ENCODE measurements at regions not wholly inside any gene's neighbourhood (a gene's known extent, or its start where the extent isn't known, plus 50 kb on each side); places are given as distances from the start of the nearest gene placed in this dataset.

DNA sequence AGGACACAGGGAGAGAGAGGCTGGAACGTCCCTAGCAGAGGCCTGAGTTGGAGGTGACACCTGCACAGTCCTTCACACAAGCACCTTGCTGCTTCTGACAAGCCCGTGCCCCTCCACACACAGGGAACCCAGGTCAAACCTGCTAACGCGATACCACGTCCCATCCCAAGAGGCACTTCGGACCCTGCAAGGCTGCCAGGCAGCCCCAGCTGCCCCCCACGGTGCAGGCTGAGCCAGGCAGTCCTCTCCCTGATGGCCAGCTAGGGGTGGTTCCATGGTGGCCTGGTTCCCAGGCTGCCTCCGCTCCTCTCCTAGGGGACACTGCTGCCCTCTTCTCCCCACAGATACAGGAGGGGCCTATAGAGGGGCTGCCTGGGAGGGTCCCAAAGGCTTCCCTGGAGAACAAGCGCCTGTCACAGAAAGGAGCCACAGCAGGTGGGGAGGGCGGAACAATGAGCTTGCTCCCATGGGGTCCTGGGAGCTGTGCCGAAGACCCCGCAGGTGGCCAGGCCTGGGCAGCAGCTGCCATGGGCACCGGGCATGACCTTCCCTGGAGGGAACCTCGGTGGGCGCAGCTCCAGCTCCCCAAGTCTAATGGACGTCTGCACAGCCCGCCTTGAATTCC lies 434.2 kb upstream of the MYT1L start:
- H3K27me3 ChIP-seq (replicated peaks; ENCODE audit: insufficient read depth): no peaks in the 10 kb centered on the region
- no peak for TF ChIP-seq POLR2AphosphoS5 (IDR thresholded peaks at IDR 0.05)
- no peak for TF ChIP-seq POLR2A (IDR thresholded peaks at IDR 0.05)
- TF ChIP-seq, protein P1, sequence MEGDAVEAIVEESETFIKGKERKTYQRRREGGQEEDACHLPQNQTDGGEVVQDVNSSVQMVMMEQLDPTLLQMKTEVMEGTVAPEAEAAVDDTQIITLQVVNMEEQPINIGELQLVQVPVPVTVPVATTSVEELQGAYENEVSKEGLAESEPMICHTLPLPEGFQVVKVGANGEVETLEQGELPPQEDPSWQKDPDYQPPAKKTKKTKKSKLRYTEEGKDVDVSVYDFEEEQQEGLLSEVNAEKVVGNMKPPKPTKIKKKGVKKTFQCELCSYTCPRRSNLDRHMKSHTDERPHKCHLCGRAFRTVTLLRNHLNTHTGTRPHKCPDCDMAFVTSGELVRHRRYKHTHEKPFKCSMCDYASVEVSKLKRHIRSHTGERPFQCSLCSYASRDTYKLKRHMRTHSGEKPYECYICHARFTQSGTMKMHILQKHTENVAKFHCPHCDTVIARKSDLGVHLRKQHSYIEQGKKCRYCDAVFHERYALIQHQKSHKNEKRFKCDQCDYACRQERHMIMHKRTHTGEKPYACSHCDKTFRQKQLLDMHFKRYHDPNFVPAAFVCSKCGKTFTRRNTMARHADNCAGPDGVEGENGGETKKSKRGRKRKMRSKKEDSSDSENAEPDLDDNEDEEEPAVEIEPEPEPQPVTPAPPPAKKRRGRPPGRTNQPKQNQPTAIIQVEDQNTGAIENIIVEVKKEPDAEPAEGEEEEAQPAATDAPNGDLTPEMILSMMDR (IDR thresholded peaks at IDR 0.05): no peak
- DNase-seq (ENCODE audit: low spot score): no peak
- no peak overlapping the region for H3K27ac ChIP-seq
- WGBS: 92% methylated on average over 17 of the region's 17 CpGs
- no peak overlapping the region for H3K4me3 ChIP-seq
- no peaks in the 10 kb centered on the region for H3K9me3 ChIP-seq
- H3K4me1 ChIP-seq (replicated peaks): no peaks in the 10 kb centered on the region
- intact Hi-C loops (cut with DNase I): no loop called here
- no peaks in the 10 kb centered on the region for H3K36me3 ChIP-seq

DNA sequence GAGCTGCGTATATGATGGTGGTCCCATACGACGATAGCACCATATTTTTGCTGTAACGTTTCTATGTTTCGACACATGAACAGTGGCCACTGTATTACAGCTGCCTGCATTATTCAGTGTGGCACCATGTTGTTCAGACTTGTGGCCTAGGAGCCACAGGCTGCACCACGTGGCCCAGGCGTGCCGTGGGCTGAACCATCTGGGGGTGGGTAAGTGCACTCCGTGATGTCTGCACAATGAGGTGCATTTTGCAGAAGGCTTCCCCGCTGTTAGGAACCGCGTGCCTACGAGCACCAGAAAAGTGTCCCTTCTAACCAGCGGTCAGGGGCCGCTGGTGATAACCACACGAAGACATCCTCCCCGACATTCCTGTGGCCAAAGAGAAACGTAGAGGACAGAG lies 433.7 kb upstream of the MYT1L start:
- DNase-seq (ENCODE audit: low spot score): no peak
- Histone ChIP-seq H3K27ac (no peak overlapping the region), H3K9me3 (no peaks in the 10 kb centered on the region), H3K27me3 (replicated peaks; ENCODE audit: insufficient read depth) (no peaks in the 10 kb centered on the region), H3K36me3 (no peaks in the 10 kb centered on the region), H3K4me3 (no peak overlapping the region), H3K4me1 (replicated peaks) (no peaks in the 10 kb centered on the region)
- TF ChIP-seq POLR2AphosphoS5 (IDR thresholded peaks at IDR 0.05): no peak
- no peak for TF ChIP-seq POLR2A (IDR thresholded peaks at IDR 0.05)
- TF ChIP-seq, protein P1 (IDR thresholded peaks at IDR 0.05): no peak
- WGBS: 94% methylated on average over 18 of the region's 18 CpGs
- intact Hi-C loops (cut with DNase I): no loop called here

DNA sequence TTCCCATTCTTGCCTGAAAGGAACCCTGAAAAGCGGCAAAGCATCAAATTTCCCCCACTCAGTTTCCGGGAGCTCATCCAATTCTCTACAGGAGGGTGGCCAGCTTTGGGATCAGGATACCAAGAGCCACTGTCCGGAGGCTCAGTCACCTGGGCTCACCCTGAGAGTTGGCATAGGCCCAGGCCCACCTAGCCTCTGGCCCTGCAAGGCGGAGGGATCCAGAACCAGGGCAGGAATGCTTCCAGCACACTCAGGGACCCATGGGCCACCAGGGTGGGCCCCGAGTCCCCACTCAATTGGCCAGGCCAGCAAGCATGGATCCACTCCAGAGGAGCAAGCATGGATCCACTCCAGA lies 432.9 kb upstream of the MYT1L start:
- Histone ChIP-seq H3K4me1 (replicated peaks) (no peaks in the 10 kb centered on the region), H3K27me3 (replicated peaks; ENCODE audit: insufficient read depth) (no peaks in the 10 kb centered on the region), H3K9me3 (no peaks in the 10 kb centered on the region), H3K36me3 (no peaks in the 10 kb centered on the region), H3K27ac (no peak overlapping the region), H3K4me3 (no peak overlapping the region)
- TF ChIP-seq, protein P1 (IDR thresholded peaks at IDR 0.05): no peak
- no peak for TF ChIP-seq POLR2A (IDR thresholded peaks at IDR 0.05)
- no peak for TF ChIP-seq POLR2AphosphoS5 (IDR thresholded peaks at IDR 0.05)
- WGBS: 17% methylated on average over 5 of the region's 5 CpGs
- intact Hi-C loops (cut with DNase I): no loop called here
- no peak for DNase-seq (ENCODE audit: low spot score)

DNA sequence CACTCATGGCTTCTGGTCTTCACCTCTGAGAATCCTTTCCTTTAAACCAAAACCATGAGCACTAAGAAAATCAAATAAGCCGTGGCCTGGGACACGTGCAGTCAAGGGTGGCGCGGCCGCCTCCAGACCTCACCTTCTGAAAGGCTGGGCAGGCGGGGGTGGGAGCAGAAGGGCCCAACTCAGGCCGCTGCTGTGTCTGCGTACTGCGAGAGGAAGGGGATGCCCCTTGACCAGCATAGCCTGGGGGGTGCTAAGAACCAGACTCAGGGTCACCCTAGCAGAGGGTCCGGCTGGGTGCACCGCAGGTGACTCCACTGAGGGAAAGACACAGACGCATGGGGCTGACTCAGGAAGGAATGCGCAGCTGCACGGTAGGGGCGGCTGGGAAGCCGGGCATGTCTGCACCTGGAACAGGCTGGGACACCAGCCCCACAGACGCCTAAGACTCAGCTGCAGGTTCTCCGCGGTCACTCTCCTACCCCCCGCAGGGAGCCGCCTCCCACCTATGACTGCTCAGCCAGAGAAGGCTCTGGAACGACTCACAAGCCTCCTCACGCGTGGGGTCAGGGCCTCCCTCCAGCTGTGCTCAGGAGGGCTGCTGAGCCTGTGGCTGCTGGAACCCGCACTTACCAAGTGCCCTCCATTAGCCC lies 432.4 kb upstream of the MYT1L start:
- Histone ChIP-seq H3K27ac (no peak overlapping the region), H3K27me3 (replicated peaks; ENCODE audit: insufficient read depth) (no peaks in the 10 kb centered on the region), H3K36me3 (no peaks in the 10 kb centered on the region), H3K4me3 (no peak overlapping the region), H3K4me1 (replicated peaks) (no peaks in the 10 kb centered on the region), H3K9me3 (no peaks in the 10 kb centered on the region)
- no peak for DNase-seq (ENCODE audit: low spot score)
- 44% methylated on average over 25 of the region's 25 CpGs for WGBS
- TF ChIP-seq POLR2AphosphoS5 (IDR thresholded peaks at IDR 0.05) (no peak), POLR2A (IDR thresholded peaks at IDR 0.05) (no peak)
- TF ChIP-seq, protein P1 (IDR thresholded peaks at IDR 0.05): no peak
- intact Hi-C loops (cut with DNase I): no loop called here

DNA sequence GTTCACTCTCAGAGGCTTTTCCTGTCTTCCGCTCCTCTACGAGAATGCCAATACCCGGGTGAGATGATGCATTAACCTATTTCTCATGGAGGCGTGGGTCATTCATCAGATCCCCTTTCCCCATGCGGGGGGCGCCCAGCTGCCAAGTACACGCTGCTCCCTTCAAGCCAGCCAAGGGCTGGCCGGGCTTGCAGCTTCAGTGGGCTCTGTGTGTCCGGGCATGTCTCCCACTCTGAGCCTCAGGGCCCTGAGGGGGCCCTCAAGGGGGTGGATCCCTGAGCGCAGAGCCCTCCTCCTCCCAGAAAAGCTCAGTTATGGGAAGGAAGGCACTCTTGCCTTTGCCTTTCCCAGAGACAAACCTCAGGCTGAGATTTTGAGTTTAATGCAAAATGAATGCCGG lies 431.8 kb upstream of the MYT1L start:
- 26% methylated on average over 11 of the region's 11 CpGs for WGBS

More for the DNA sequence above, 431.8 kb upstream of the MYT1L start:
- Histone ChIP-seq H3K4me3 (no peak overlapping the region), H3K27ac (no peak overlapping the region), H3K9me3 (no peaks in the 10 kb centered on the region), H3K36me3 (no peaks in the 10 kb centered on the region), H3K27me3 (replicated peaks; ENCODE audit: insufficient read depth) (no peaks in the 10 kb centered on the region), H3K4me1 (replicated peaks) (no peaks in the 10 kb centered on the region)
- intact Hi-C loops (cut with DNase I): no loop called here
- no peak for TF ChIP-seq POLR2AphosphoS5 (IDR thresholded peaks at IDR 0.05)
- no peak for DNase-seq (ENCODE audit: low spot score)
